MCF 10A (cell line): ENCODE measurements at regions not wholly inside any gene's neighbourhood (a gene's known extent, or its start where the extent isn't known, plus 50 kb on each side); places are given as distances from the start of the nearest gene placed in this dataset.

Source experiments
- BruUV-seq: library from RNA; stranded (reverse); fragments of 400-500 nt; replicated peaks from 2 replicates; lab custom pipeline; 2021; lab: Mats Ljungman, UMichigan
- CTCF ChIA-PET: fragments of 300-600 bp; sonication (Branson Sonifier 250); formaldehyde crosslinking; extraction: SDS; loops from one replicate; lab custom pipeline; 2021; ENCODE audit warnings: antibody characterized with exemption, inconsistent platforms; lab: Yijun Ruan, JAX
- POLR2A ChIA-PET: fragments of 300-600, 350-650 bp; sonication (Branson Sonifier 250); formaldehyde crosslinking; extraction: SDS; loops from one replicate; lab custom pipeline; 2020; ENCODE audit warnings: antibody characterized with exemption, inconsistent platforms; lab: Yijun Ruan, JAX
- DNase-seq: peaks from one replicate; pipeline ENCODE4 v3.0.0-alpha.2; 2018; ENCODE audit not compliant: unreplicated experiment
- H3K27ac Mint-ChIP-seq: one replicate; pipeline ENCODE4 v1.8.0; 2022; ENCODE audit warnings: mild to moderate bottlenecking, low read depth, mixed read lengths; ENCODE audit not compliant: unreplicated experiment
- H3K27me3 Mint-ChIP-seq: one replicate; pipeline ENCODE4 v1.8.0; 2022; ENCODE audit warnings: mixed read lengths; ENCODE audit not compliant: insufficient read depth, unreplicated experiment
- H3K36me3 Mint-ChIP-seq: one replicate; pipeline ENCODE4 v1.8.0; 2022; ENCODE audit warnings: mild to moderate bottlenecking, moderate library complexity, mixed read lengths; ENCODE audit not compliant: insufficient read depth, unreplicated experiment
- H3K4me1 Mint-ChIP-seq: one replicate; pipeline ENCODE4 v1.8.0; 2022; ENCODE audit warnings: mixed read lengths; ENCODE audit not compliant: insufficient read depth, unreplicated experiment
- H3K4me3 Mint-ChIP-seq: one replicate; pipeline ENCODE4 v1.8.0; 2022; ENCODE audit warnings: mild to moderate bottlenecking, moderate library complexity, mixed read lengths; ENCODE audit not compliant: unreplicated experiment
- H3K9me3 Mint-ChIP-seq: one replicate; pipeline ENCODE4 v1.8.0; 2022; ENCODE audit warnings: mixed read lengths; ENCODE audit not compliant: unreplicated experiment
- CTCF ChIP-seq: fragments of 200-600 bp; IDR thresholded peaks from one replicate; pipeline ENCODE4 v1.8.0; 2022; ENCODE audit warnings: antibody characterized with exemption, mild to moderate bottlenecking; ENCODE audit not compliant: unreplicated experiment
- intact Hi-C: fragments of 100-400 bp; cut with micrococcal nuclease; formaldehyde crosslinking; loops from 2 replicates; pipeline ENCODE4 v1.14.1; 2022

- TF ChIP-seq CTCF = no peak
- intact Hi-C loops = no loop called here
- POLR2A ChIA-PET = no interaction called here
- BruUV-seq = no TSS peak
- H3K4me1 Mint-ChIP-seq = peaks cover 4% of the 10 kb centered on the region
- no peak for DNase-seq
- no peak overlapping the region for H3K4me3 Mint-ChIP-seq
- peaks cover 14% of the 10 kb centered on the region for H3K9me3 Mint-ChIP-seq
- CTCF ChIA-PET = interaction anchor here (0.6 kb wide), 1 partner anchor 523 kb away, joined by 3 read pairs; no protein-coding TSS in a partner anchor
- H3K27me3 Mint-ChIP-seq = no peaks in the 10 kb centered on the region
- H3K27ac Mint-ChIP-seq = no peak overlapping the region
- H3K36me3 Mint-ChIP-seq = no peaks in the 10 kb centered on the region
These were observed 1102.8 kb upstream of the INTU start for GRCh38 chr4:126529997-126530396.

GRCh38 chr4:126530996-126531585, 1101.7 kb upstream of the INTU start:
- POLR2A ChIA-PET = no interaction called here
- Mint-ChIP-seq H3K9me3 (peaks cover 7% of the 10 kb centered on the region), H3K27ac (no peak overlapping the region)

GRCh38 chr4:126532527-126532926, 1100.2 kb upstream of the INTU start:
- peaks cover 4% of the 10 kb centered on the region for H3K4me1 Mint-ChIP-seq
- H3K4me3 Mint-ChIP-seq = no peak overlapping the region
- intact Hi-C loops = no loop called here
- H3K27me3 Mint-ChIP-seq = no peaks in the 10 kb centered on the region
- no peak for TF ChIP-seq CTCF
- ChIA-PET CTCF (interaction anchor here (0.6 kb wide), 1 partner anchor 71 kb away, joined by 3 read pairs; no protein-coding TSS in a partner anchor), POLR2A (interaction anchor here (0.6 kb wide), 1 partner anchor 537 kb away, joined by 3 read pairs; no protein-coding TSS in a partner anchor)
- no peaks in the 10 kb centered on the region for H3K9me3 Mint-ChIP-seq
- DNase-seq = no peak
- no peaks in the 10 kb centered on the region for H3K36me3 Mint-ChIP-seq
- no TSS peak for BruUV-seq
- H3K27ac Mint-ChIP-seq = no peak overlapping the region

More at GRCh38 chr4:126530996-126531585, 1101.7 kb upstream of the INTU start:
- DNase-seq = peak; percentile 8
- BruUV-seq = no TSS peak
- intact Hi-C loops = no loop called here
- H3K27me3 Mint-ChIP-seq = no peaks in the 10 kb centered on the region
- CTCF ChIA-PET = interaction anchor here (0.5 kb wide), 1 partner anchor 1965 kb away, joined by 3 read pairs; no protein-coding TSS in a partner anchor
- no peak for TF ChIP-seq CTCF
- H3K4me1 Mint-ChIP-seq = peaks cover 4% of the 10 kb centered on the region
- no peaks in the 10 kb centered on the region for H3K36me3 Mint-ChIP-seq
- no peak overlapping the region for H3K4me3 Mint-ChIP-seq

GRCh38 chr4:126533146-126533805, 1099.5 kb upstream of the INTU start:
- Mint-ChIP-seq H3K27me3 (no peaks in the 10 kb centered on the region), H3K9me3 (no peaks in the 10 kb centered on the region), H3K4me3 (no peak overlapping the region), H3K36me3 (no peaks in the 10 kb centered on the region), H3K27ac (no peak overlapping the region), H3K4me1 (peaks cover 4% of the 10 kb centered on the region)
- intact Hi-C loops = no loop called here
- TF ChIP-seq CTCF = no peak
- POLR2A ChIA-PET = interaction anchor here (0.6 kb wide), 1 partner anchor 537 kb away, joined by 3 read pairs; no protein-coding TSS in a partner anchor
- BruUV-seq = no TSS peak
- CTCF ChIA-PET = interaction anchor here (1.5 kb wide), 1 partner anchor 14 kb away, joined by 5 read pairs; no protein-coding TSS in a partner anchor
- DNase-seq = peak; percentile 8
